Lower leg skin (tissue), 4 donors: ENCODE measurements at regions not wholly inside any gene's neighbourhood (a gene's known extent, or its start where the extent isn't known, plus 50 kb on each side); places are given as distances from the start of the nearest gene placed in this dataset.

Experiments used
- DNase-seq, 2 donors: peaks; one replicate each; pipeline ENCODE4 v3.0.0-alpha.2; 2019; ENCODE audit warnings: low spot score in 2 of 2
- H3K4me3 ChIP-seq: fragments of 200-600 bp; sonication (generic); 2 replicates; pipeline ENCODE4 v1.5.1; 2017; ENCODE audit warnings: mild to moderate bottlenecking, low read depth; ENCODE audit not compliant: poor library complexity, severe bottlenecking
- POLR2A ChIP-seq, 2 donors: fragments of 450-650 bp; IDR thresholded peaks; one replicate each; pipeline ENCODE4 v1.6.1; 2016 to 2017; ENCODE audit warnings: antibody characterized with exemption in 2 of 2, mild to moderate bottlenecking in 1 of 2, moderate library complexity in 1 of 2
- WGBS, 2 donors: methylation state at CpG; one replicate each; pipeline ENCODE4 v1.1.5; 2018; 5-methylcytosine and 5-hydroxymethylcytosine counted together
- intact Hi-C: fragments of 100-400 bp; cut with DNase I; formaldehyde crosslinking; loops from one replicate; pipeline ENCODE4 v1.15.0; 2023; ENCODE audit warnings: low total_unique reads
- TF ChIP-seq, protein P1 (sequence below), 3 donors: fragments of 450-650 bp; IDR thresholded peaks; one replicate each; pipeline ENCODE4 v1.5.1; 2016; ENCODE audit warnings: antibody characterized with exemption in 3 of 3, mild to moderate bottlenecking in 3 of 3, moderate library complexity in 2 of 3

DNA sequence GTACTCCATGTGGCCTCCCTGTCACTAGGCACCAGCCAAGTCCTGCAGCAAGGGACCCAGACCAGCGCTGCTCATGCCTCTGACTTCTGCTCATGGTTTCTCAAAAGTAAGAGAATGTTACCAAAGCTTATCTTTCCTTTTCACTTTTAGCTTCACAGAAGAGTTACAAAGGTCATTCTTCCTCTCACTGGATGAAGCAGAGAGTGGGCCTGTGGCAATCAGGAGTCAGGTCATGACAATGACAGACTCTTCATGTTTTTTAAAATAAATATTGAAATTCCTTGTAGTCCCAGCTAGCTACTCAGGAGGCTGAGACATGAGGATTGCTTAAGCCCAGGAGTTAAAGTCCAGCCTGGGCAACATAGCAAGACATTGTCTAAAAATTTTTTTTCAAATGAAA lies 126.1 kb downstream of the OSR1 start:
- TF ChIP-seq POLR2A (IDR thresholded peaks at IDR 0.05) = no peak
- TF ChIP-seq, protein P1, sequence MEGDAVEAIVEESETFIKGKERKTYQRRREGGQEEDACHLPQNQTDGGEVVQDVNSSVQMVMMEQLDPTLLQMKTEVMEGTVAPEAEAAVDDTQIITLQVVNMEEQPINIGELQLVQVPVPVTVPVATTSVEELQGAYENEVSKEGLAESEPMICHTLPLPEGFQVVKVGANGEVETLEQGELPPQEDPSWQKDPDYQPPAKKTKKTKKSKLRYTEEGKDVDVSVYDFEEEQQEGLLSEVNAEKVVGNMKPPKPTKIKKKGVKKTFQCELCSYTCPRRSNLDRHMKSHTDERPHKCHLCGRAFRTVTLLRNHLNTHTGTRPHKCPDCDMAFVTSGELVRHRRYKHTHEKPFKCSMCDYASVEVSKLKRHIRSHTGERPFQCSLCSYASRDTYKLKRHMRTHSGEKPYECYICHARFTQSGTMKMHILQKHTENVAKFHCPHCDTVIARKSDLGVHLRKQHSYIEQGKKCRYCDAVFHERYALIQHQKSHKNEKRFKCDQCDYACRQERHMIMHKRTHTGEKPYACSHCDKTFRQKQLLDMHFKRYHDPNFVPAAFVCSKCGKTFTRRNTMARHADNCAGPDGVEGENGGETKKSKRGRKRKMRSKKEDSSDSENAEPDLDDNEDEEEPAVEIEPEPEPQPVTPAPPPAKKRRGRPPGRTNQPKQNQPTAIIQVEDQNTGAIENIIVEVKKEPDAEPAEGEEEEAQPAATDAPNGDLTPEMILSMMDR (IDR thresholded peaks at IDR 0.05) = no peak
- intact Hi-C loops = no loop called here
- DNase-seq = no peak
- no peak overlapping the region for H3K4me3 ChIP-seq
- whole genome bisulfite sequencing, 2 donors = 95 to 97% methylated on average over 1 of the region's 1 CpG

DNA sequence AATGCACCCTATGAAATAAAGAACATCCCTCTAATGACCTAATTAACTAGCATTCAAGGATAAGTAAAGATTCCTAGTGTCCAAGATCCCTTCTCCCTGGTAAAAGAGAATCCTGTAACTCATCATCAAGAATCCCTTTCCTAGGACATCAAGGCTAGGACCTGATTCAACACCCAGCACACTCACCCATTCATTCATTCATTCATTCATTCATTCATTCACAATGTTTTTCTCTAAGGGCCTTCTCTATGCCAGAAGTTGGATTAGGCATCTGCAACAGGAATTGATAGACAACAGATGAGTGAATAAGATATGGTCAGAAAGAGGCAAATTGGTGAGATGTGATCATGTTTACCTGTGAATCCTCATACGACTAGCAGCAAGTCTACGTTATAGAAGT lies 126.8 kb downstream of the OSR1 start:
- 90 to 98% methylated on average over 2 of the region's 2 CpGs for WGBS, 2 donors
- intact Hi-C loops = no loop called here
- DNase-seq = no peak
- no peak overlapping the region for H3K4me3 ChIP-seq
- no peak for TF ChIP-seq POLR2A (IDR thresholded peaks at IDR 0.05)
- TF ChIP-seq, protein P1 (IDR thresholded peaks at IDR 0.05) = no peak

DNA sequence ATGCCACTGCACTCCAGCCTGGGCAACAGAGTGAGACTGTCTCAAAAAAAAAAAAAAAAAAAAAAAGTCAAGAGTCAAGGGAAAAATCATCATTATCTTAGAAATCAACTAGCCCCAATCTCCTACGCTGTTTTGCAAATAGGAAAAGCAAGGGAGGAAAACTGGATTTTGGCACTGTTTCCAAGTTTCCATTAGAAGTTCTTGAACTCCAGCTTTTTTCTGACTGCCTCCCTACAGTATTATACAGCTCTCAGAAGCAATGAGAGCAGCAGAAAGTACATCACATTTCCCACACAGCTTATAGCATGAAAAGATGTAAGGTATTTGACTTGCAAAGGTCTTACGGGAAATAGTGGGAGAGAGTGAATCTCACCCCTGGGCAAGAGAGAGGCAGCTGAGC lies 127.8 kb downstream of the OSR1 start:
- intact Hi-C loops = no loop called here

DNA sequence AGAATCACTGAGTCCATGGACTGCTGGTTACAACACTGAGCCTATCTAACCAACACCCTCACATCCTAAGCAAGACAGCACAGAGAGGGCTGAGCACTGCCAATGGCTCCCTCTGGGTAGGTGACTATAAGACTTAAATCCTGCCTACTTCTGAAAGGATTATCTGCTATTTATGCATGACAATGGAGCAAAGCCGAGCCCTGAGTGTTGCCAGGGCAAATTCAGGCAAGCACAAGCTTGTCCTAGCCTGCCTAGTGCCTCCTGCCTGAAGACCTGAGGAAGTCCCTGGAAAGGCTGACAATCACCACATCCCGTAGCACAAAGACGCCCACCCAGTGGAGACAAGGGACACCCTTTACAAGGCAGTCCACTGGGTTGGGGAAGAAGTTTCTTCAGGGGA lies 129.7 kb downstream of the OSR1 start:
- peak in 1 of 2 donors; percentile 66 for DNase-seq
- intact Hi-C loops = no loop called here
- WGBS, 2 donors = 63 to 87% methylated on average over 3 of the region's 3 CpGs
- no peak for TF ChIP-seq POLR2A (IDR thresholded peaks at IDR 0.05)
- TF ChIP-seq, protein P1 (IDR thresholded peaks at IDR 0.05) = no peak
- H3K4me3 ChIP-seq = no peak overlapping the region

More for the DNA sequence above, 127.8 kb downstream of the OSR1 start:
- 88 to 89% methylated on average over 2 of the region's 2 CpGs for WGBS, 2 donors
- TF ChIP-seq POLR2A (IDR thresholded peaks at IDR 0.05) = no peak
- TF ChIP-seq, protein P1 (IDR thresholded peaks at IDR 0.05) = no peak
- no peak for DNase-seq
- no peak overlapping the region for H3K4me3 ChIP-seq

DNA sequence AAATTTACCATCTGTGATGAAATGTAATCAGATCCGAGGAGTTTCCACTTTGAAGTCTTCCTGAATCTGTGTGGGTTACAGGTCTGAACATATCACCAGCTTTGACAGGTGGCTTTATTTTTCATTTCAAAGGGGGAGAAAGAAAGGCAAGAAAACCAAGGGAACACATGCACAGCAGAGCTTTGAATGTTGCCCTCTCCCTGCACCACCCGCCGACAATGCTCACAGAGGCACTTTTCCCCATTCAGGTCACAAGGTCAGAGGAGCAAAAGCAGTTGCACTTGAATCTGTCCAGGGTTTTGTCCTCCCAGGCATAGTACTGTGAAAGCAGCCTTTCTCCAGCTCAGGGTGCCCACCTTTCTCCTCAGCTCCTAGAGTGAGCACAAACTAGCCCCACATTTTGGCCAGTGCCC lies 130.2 kb downstream of the OSR1 start:
- no peak overlapping the region for H3K4me3 ChIP-seq
- intact Hi-C loops = no loop called here
- TF ChIP-seq POLR2A (IDR thresholded peaks at IDR 0.05) = no peak
- TF ChIP-seq, protein P1 (IDR thresholded peaks at IDR 0.05) = no peak
- 54 to 67% methylated on average over 3 of the region's 3 CpGs for WGBS, 2 donors
- no peak for DNase-seq

DNA sequence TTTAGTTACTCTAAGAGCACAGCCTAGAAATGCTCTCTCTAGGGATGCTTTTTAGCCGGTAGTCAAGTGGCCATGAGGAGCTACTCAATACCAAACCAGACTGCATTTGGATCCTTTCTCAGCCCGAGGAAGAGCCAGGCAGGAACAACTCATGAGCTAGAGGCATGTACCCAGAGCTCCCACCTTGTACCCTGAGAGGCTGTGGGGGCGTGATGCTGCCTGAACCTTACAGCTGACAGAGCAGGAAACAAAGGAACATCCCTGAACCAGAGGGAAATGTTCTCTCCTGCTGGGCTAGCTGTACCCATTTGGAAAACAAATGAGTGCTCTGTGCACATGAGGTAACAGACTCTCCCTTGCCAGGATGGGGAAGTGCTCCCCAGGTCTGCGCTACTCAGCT lies 131.6 kb downstream of the OSR1 start:
- intact Hi-C loops = no loop called here
- TF ChIP-seq, protein P1 (IDR thresholded peaks at IDR 0.05) = no peak
- no peak for TF ChIP-seq POLR2A (IDR thresholded peaks at IDR 0.05)
- DNase-seq = no peak
- WGBS, 2 donors = 93 to 96% methylated on average over 4 of the region's 4 CpGs
- no peak overlapping the region for H3K4me3 ChIP-seq
